OCI-LY7 (cell line): ENCODE measurements at regions not wholly inside any gene's neighbourhood (a gene's known extent, or its start where the extent isn't known, plus 50 kb on each side); places are given as distances from the start of the nearest gene placed in this dataset.

Experiments used
- CTCF ChIP-seq: fragments of 200-600 bp; sonication (generic); conservative IDR thresholded peaks from 2 replicates; pipeline ENCODE4 v1.5.1; 2014; ENCODE audit warnings: mild to moderate bottlenecking, antibody characterized with exemption, low read length, moderate library complexity, mixed read lengths
- EZH2phosphoT487 ChIP-seq: fragments of 200-600 bp; sonication (generic); IDR thresholded peaks from 2 replicates; pipeline ENCODE4 v1.6.1; 2018; ENCODE audit warnings: low read depth, borderline replicate concordance, mild to moderate bottlenecking, mixed run types, antibody characterized with exemption, low read length, moderate library complexity, mixed read lengths

GRCh38 chr2:146530886-146531285 lies 1313.9 kb upstream of the ACVR2A start:
- TF ChIP-seq CTCF (no peak), EZH2phosphoT487 (no peak)
